DOHH2 (cell line): ENCODE measurements at regions not wholly inside any gene's neighbourhood (a gene's known extent, or its start where the extent isn't known, plus 50 kb on each side); places are given as distances from the start of the nearest gene placed in this dataset.

Experiments used
- H3F3A ChIP-seq: fragments of 200-600 bp; sonication (generic), shearing (Covaris generic); 2 replicates; pipeline ENCODE4 v1.6.0; 2016; ENCODE audit warnings: antibody characterized with exemption, mild to moderate bottlenecking; ENCODE audit not compliant: control insufficient read depth, insufficient read depth
- H3K27ac ChIP-seq: fragments of 200-600 bp; sonication (generic); 2 replicates; pipeline ENCODE4 v1.5.1; 2014; ENCODE audit warnings: low read depth, mild to moderate bottlenecking, low read length, moderate library complexity
- H3K27me3 ChIP-seq: fragments of 200-600 bp; sonication (generic); 2 replicates; pipeline ENCODE4 v1.6.1; 2014; ENCODE audit warnings: mild to moderate bottlenecking, low read length, mixed read lengths; ENCODE audit not compliant: control insufficient read depth
- H3K36me3 ChIP-seq: fragments of 200-600 bp; sonication (generic); 2 replicates; pipeline ENCODE4 v1.6.1; 2014; ENCODE audit warnings: mild to moderate bottlenecking, low read length, moderate library complexity, mixed read lengths; ENCODE audit not compliant: control insufficient read depth
- H3K4me1 ChIP-seq: fragments of 200-600 bp; sonication (generic); 2 replicates; pipeline ENCODE4 v1.6.1; 2014; ENCODE audit warnings: mild to moderate bottlenecking, low read length, mixed read lengths; ENCODE audit not compliant: control insufficient read depth
- H3K4me2 ChIP-seq: fragments of 200-600 bp; sonication (generic); 2 replicates; pipeline ENCODE4 v1.6.0; 2014; ENCODE audit warnings: mild to moderate bottlenecking, low read length, moderate library complexity
- H3K4me3 ChIP-seq: fragments of 200-600 bp; sonication (generic); 2 replicates; pipeline ENCODE4 v1.5.1; 2014; ENCODE audit warnings: mild to moderate bottlenecking, low read length, mixed read lengths
- H3K79me2 ChIP-seq: fragments of 200-600 bp; sonication (generic); 2 replicates; pipeline ENCODE4 v1.6.1; 2014; ENCODE audit warnings: mild to moderate bottlenecking, low read length, mixed read lengths; ENCODE audit not compliant: control insufficient read depth
- H3K9me2 ChIP-seq: fragments of 200-600 bp; sonication (generic); replicated peaks from 2 replicates; pipeline ENCODE4 v1.6.1; 2014; ENCODE audit warnings: mild to moderate bottlenecking, low read length, mixed read lengths; ENCODE audit not compliant: control insufficient read depth
- H3K9me3 ChIP-seq: fragments of 200-600 bp; sonication (generic); 2 replicates; pipeline ENCODE4 v1.6.1; 2014; ENCODE audit warnings: antibody characterized with exemption, low read length, mixed read lengths; ENCODE audit not compliant: control insufficient read depth, insufficient read depth
- H4K20me1 ChIP-seq: fragments of 200-600 bp; sonication (generic); 2 replicates; pipeline ENCODE4 v1.6.0; 2014; ENCODE audit warnings: low read depth, mild to moderate bottlenecking, antibody characterized with exemption, low read length, moderate library complexity; ENCODE audit not compliant: control insufficient read depth, insufficient read depth
- CTCF ChIP-seq: fragments of 200-600 bp; sonication (generic); IDR thresholded peaks from one replicate; pipeline ENCODE4 v1.5.1; 2014; ENCODE audit warnings: antibody characterized with exemption, mild to moderate bottlenecking, low read depth, low read length; ENCODE audit not compliant: poor library complexity, severe bottlenecking
- EZH2phosphoT487 ChIP-seq: fragments of 200-600 bp; sonication (generic); IDR thresholded peaks from 2 replicates; pipeline ENCODE4 v1.6.1; 2017; ENCODE audit warnings: borderline replicate concordance, mild to moderate bottlenecking, antibody characterized with exemption, low read length, moderate library complexity, mixed read lengths

DNA sequence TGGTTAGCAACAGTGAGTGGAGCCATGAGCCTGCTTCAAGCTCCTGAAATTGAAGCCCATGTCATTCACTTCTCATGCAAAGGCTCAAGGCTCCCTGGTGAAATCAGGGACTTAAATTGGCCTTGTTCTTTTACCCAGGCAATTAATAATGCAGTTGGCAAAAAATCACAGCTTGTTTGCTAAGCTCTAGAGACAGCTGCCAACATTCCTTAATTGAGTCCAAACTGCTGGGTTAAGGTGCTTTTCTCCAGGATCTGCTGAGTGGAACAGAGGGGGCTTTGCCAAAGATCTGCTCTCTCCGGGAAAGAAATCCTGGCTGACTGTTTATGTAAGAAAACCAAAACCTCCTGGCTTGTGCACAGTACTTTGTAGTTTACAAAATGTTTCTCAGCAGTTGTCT lies 257.6 kb upstream of the GHITM start:
- H3K27ac ChIP-seq, result no peak overlapping the region
- H3F3A ChIP-seq, result no peaks in the 10 kb centered on the region
- no peaks in the 10 kb centered on the region for H3K9me3 ChIP-seq
- H3K4me2 ChIP-seq, result no peak overlapping the region
- no peaks in the 10 kb centered on the region for H3K9me2 ChIP-seq
- no peaks in the 10 kb centered on the region for H4K20me1 ChIP-seq
- H3K27me3 ChIP-seq, result no peaks in the 10 kb centered on the region
- TF ChIP-seq EZH2phosphoT487 (no peak), CTCF (no peak)
- no peaks in the 10 kb centered on the region for H3K79me2 ChIP-seq
- H3K36me3 ChIP-seq, result no peaks in the 10 kb centered on the region
- H3K4me3 ChIP-seq, result no peak overlapping the region
- no peaks in the 10 kb centered on the region for H3K4me1 ChIP-seq

DNA sequence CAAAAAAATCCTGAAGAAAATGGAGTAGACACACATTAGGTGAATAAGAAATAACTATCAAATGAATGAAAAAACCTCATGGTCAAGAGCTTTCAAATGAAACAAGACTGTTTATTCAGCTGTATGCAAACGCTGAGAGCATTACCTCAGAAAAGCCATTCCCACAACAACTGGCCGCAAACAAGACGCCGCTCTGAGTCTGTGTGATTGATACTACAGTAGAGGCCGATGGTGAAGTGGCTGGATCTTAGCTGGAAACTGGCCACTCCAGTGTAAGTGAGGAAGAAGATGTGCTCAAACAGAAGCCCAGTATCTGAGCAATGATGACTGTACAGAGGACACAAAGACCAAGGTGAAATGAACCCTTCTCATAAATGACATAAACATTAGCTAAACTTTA lies 252.4 kb upstream of the GHITM start:
- no peak overlapping the region for H3K4me2 ChIP-seq
- TF ChIP-seq CTCF (no peak), EZH2phosphoT487 (no peak)
- H3F3A ChIP-seq, result no peaks in the 10 kb centered on the region
- H3K4me1 ChIP-seq, result no peaks in the 10 kb centered on the region
- no peaks in the 10 kb centered on the region for H3K36me3 ChIP-seq
- no peaks in the 10 kb centered on the region for H3K9me2 ChIP-seq
- no peak overlapping the region for H3K27ac ChIP-seq
- H3K27me3 ChIP-seq, result peaks cover 6% of the 10 kb centered on the region; the same call in 1 of the 2 replicates
- H3K9me3 ChIP-seq, result no peaks in the 10 kb centered on the region
- H4K20me1 ChIP-seq, result no peaks in the 10 kb centered on the region
- no peaks in the 10 kb centered on the region for H3K79me2 ChIP-seq
- no peak overlapping the region for H3K4me3 ChIP-seq

DNA sequence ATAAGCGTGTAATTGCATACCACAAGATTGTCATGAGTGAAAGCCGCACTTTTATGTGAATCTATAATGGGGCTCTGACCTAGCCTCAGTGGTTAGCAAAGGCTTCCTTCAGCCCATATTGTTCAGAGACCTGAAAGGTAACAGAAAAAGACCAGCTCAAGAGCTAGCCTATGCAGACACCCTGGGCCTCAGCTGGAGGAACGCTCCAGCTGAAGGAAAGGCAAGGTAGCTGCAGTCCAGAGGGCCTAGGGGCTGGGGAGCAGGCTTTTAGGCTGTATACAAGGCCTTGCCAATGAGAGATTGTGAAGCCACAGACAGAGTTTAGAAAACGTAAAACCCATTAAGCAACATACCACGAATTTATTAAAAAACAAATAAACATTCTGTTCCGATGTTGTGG lies 246.6 kb upstream of the GHITM start:
- H3K4me3 ChIP-seq, result no peak overlapping the region
- no peak overlapping the region for H3K4me2 ChIP-seq
- TF ChIP-seq EZH2phosphoT487 (no peak), CTCF (no peak)

DNA sequence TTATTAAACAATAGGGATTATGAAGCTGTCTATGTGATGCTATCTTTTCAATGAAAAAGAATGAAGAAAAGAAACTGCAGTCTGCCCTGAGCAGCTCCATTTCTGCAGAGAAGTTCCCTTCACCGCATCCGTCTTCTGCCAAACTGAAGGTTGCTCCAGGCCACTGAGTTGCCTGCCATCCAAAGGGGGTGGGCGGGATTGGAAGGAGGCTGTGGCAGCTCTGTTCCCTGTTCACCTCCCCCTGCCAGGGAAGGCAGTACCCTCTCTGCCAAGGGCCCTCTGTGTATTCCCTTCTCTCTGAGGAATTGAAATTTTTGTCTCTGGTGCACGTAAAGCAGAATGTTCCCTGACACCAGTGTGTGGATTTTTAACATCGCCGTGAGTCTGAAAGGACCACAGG lies 243.1 kb upstream of the GHITM start:
- Histone ChIP-seq H3K27ac (no peak overlapping the region), H3K4me3 (no peak overlapping the region), H3K27me3 (no peaks in the 10 kb centered on the region), H4K20me1 (no peaks in the 10 kb centered on the region), H3K79me2 (no peaks in the 10 kb centered on the region), H3K9me2 (no peaks in the 10 kb centered on the region), H3K36me3 (no peaks in the 10 kb centered on the region), H3F3A (no peaks in the 10 kb centered on the region), H3K4me1 (no peaks in the 10 kb centered on the region), H3K4me2 (no peak overlapping the region), H3K9me3 (no peaks in the 10 kb centered on the region)
- TF ChIP-seq CTCF (no peak), EZH2phosphoT487 (no peak)

More for the DNA sequence above, 246.6 kb upstream of the GHITM start:
- no peaks in the 10 kb centered on the region for H3K4me1 ChIP-seq
- H3F3A ChIP-seq, result no peaks in the 10 kb centered on the region
- H3K9me3 ChIP-seq, result no peaks in the 10 kb centered on the region
- no peak overlapping the region for H3K27ac ChIP-seq
- H3K27me3 ChIP-seq, result peaks cover 4% of the 10 kb centered on the region; the same call in 1 of the 2 replicates
- H3K79me2 ChIP-seq, result no peaks in the 10 kb centered on the region
- no peaks in the 10 kb centered on the region for H4K20me1 ChIP-seq
- no peaks in the 10 kb centered on the region for H3K9me2 ChIP-seq
- H3K36me3 ChIP-seq, result no peaks in the 10 kb centered on the region
